Stimulated activated CD8-positive, alpha-beta memory T cell treated with anti-CD3 and anti-CD28 coated beads, Interleukin-4, amount 100 ng/mL, for 4 hours (primary cell): ENCODE measurements at regions not wholly inside any gene's neighbourhood (a gene's known extent, or its start where the extent isn't known, plus 50 kb on each side); places are given as distances from the start of the nearest gene placed in this dataset.
"Not testable (repeated sequence)": the region's sequence is repeated elsewhere in the genome, so short reads cannot be mapped to it uniquely, and the experiment has no call there.

Experiments
- DNase-seq, 2 donors: peaks; one replicate each; pipeline ENCODE4 v3.0.0-alpha.2; 2020; ENCODE audit warnings: low read depth in 2 of 2, low spot score in 1 of 2

- no peak for DNase-seq
Measured at GRCh38 chr15:58295637-58296215, 136.1 kb upstream of the LIPC start.

GRCh38 chr15:58296276-58296675 lies 135.5 kb upstream of the LIPC start:
- DNase-seq, result no peak

GRCh38 chr15:58297639-58298038 lies 134.2 kb upstream of the LIPC start:
- DNase-seq, result no peak

- no peak for DNase-seq
Measured at GRCh38 chr15:58298879-58299850, 132.6 kb upstream of the LIPC start.

GRCh38 chr15:58302832-58303231 lies 129.0 kb upstream of the LIPC start:
- DNase-seq, result no peak

GRCh38 chr15:58303236-58303635 lies 128.6 kb upstream of the LIPC start:
- DNase-seq, result no peak

GRCh38 chr15:58306591-58307312 lies 125.0 kb upstream of the LIPC start:
- no peak for DNase-seq

DNA sequence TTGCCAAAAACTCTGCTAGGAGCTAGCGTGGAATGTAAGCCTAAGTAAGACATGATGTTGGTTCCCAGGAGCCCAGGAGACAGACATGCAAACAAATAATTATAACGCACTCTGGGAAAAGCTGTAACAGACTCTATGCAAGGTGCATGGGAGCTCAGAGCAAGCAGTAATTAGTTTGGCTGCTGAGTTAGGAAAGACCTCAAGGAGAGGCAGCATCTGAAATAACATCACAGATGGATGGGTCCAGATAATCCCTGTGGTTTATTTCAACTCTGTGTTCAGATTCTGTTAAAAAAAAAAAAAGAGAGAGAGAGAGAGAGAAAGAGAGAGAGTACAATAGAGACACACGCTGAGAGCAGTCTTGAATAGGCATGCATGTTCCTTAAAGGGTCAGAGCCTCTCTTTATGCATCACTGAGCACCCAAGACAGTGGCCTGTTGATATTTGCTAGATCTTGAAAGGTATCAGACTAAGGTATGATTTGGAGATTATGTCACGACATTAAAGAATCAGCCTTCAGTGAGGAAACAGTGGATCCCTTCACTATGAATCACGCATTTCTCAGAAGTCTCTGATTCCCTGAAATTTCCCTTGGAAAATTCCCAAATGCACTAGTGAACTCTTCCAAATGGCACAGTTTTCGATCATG lies 124.4 kb upstream of the LIPC start:
- DNase-seq, result no peak

GRCh38 chr15:58308742-58309355 lies 122.9 kb upstream of the LIPC start:
- no peak for DNase-seq

DNA sequence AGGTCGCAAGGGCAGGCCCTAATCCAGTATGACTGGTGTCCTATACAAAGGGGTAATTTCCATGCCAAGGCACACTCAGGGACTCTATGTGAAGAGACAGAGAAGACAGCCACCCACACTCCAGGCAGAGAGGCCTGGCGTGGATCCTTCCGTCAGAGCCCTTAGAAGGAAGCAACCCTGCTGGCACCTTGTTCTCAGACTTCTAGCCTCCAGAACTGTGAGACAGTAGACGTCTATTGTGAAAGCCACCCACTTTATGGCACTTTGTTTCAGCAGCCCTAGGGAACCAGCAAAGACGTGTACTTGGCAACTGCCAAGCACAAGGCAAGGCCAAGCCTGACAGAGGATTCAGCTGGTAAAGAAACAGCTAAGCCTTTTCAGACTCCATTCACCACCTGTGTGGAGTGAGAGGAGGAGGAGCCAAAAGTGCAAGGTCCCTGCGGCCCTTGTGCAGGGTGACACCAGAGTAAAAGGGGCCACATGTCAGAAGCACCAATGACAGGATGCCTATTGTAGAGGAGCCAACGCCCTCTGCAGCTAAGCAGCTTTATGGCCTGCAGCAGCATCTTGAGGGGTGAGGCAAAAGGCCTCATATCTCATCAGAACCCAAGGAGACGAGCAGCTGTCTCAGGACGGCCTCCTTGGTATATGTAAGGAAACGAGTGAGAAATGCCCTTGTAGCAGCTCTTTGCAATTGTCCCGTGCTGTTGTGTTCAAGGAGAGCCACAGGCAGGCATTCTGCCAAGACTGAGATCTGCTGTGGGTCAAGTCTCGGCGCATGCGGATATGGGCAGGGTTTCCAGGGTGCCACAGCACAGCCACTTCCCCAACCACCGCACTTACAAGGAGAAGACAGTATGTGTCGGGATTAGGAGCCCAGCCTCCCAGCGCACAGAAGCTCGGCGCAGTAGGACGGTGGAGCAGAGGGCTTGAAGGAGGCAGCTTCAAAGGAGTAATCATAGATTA lies 121.5 kb upstream of the LIPC start:
- no peak for DNase-seq

DNA sequence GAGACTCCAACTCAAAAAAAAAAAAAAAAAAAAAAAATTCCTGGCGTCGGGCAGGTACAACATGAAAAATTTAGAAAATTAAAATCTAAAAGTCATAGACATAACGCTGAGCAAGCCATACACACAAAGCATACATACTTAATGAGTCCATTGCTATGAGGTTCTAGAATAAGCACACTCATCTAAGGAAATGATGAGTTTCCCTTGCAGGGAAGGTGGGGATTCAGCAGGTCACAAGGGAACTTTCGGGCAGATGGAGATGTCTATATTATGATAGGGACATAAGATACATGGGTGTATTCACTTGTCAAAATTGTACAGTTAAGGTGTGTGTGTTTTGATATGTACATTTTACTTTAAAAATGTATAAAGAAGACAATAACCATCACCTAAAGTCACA lies 120.2 kb upstream of the LIPC start:
- DNase-seq, result no peak

GRCh38 chr15:58312031-58312430 lies 119.8 kb upstream of the LIPC start:
- no peak for DNase-seq

GRCh38 chr15:58313304-58313703 lies 118.5 kb upstream of the LIPC start:
- no peak for DNase-seq

- DNase-seq, result no peak
Measured at GRCh38 chr15:58313810-58314592, 117.8 kb upstream of the LIPC start.

- DNase-seq, result no peak
Measured at GRCh38 chr15:58314593-58315216, 117.1 kb upstream of the LIPC start.

DNA sequence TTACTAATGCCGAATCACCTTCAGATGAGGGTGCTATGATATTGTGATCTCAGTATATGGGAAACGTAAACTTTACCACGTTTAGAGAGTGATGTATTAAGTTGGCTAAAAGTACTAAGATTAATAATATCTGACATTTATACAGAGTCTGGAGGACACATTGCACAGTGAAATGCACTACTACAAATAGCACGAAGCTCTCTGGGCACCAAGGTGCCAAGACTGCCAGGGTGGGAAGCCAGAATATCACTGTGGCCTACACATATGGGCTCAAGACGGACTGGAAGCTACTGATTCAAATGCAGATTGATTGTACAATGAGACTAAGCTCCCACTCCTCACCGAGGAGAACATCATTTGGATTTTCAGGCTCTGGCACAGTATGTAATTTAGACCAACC lies 113.3 kb upstream of the LIPC start:
- no peak for DNase-seq

DNA sequence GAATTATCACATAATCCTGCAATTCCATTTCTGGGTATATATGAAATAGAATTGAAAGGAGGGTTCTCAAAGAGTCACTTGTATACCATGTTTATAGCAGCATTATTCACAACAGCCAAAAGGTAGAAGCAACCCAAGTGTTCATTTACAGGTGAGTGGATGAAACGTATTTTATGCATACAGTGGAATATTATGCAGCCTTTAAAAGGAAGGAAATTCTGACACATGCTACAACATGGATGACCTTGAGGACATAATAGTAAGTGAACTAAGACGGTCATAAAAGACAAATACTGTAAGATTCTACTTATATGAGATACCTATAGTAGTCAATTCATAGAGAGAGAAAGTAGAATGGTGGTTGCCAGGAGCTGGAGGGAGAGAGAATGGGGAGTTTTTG lies 110.8 kb upstream of the LIPC start:
- DNase-seq, result no peak

- DNase-seq, result no peak
Measured at GRCh38 chr15:58322253-58322652, 109.5 kb upstream of the LIPC start.

- not testable (repeated sequence) for DNase-seq
Measured at GRCh38 chr15:58323321-58323720, 108.5 kb upstream of the LIPC start.
